Progenitor cell of endocrine pancreas (in vitro differentiated cells): ENCODE measurements at regions not wholly inside any gene's neighbourhood (a gene's known extent, or its start where the extent isn't known, plus 50 kb on each side); places are given as distances from the start of the nearest gene placed in this dataset.
"Not testable (repeated sequence)": the region's sequence is repeated elsewhere in the genome, so short reads cannot be mapped to it uniquely, and the experiment has no call there.

Experiments used
- DNase-seq: peaks from one replicate; pipeline ENCODE4 v3.0.0; 2021; ENCODE audit warnings: low spot score; ENCODE audit not compliant: unreplicated experiment
- H3K27ac Mint-ChIP-seq: 2 replicates; pipeline ENCODE4 v1.8.0; 2021; ENCODE audit warnings: mild to moderate bottlenecking, moderate library complexity, mixed read lengths
- H3K27me3 Mint-ChIP-seq: 2 replicates; pipeline ENCODE4 v1.8.0; 2021; ENCODE audit warnings: mixed read lengths
- H3K36me3 Mint-ChIP-seq: 2 replicates; pipeline ENCODE4 v1.8.0; 2022; ENCODE audit warnings: mixed read lengths; ENCODE audit not compliant: insufficient read depth
- H3K4me1 Mint-ChIP-seq: 2 replicates; pipeline ENCODE4 v1.8.0; 2021; ENCODE audit warnings: low read depth, mixed read lengths
- H3K4me3 Mint-ChIP-seq: 2 replicates; pipeline ENCODE4 v1.8.0; 2021; ENCODE audit warnings: low read depth, mild to moderate bottlenecking, moderate library complexity, mixed read lengths
- H3K9me3 Mint-ChIP-seq: 2 replicates; pipeline ENCODE4 v1.8.0; 2021; ENCODE audit warnings: low read depth, mixed read lengths
- TF ChIP-seq, protein P1 (sequence below): fragments of 200-600 bp; sonication (generic); IDR thresholded peaks from one replicate; pipeline ENCODE4 v1.5.0; 2021; ENCODE audit warnings: antibody characterized with exemption, mild to moderate bottlenecking; ENCODE audit not compliant: unreplicated experiment

DNA sequence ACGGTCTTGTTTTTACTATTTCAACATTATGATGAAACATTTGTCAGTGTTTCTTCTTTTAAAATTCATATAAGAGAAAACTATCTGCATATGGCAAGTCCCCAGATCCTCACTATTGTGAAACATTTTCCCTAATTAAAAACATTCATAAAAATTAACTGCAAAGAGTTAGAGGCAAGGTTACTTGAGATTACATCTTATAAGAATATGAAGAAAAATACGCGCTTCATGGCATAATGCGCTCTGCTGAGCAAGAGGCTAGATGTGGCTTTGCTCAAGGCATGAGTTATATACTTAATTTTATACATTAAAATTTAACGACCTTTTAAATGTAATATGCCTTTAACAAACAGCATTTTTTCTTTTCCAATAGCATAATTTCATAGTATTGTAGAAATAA is 166.4 kb upstream of the RPRM start:
- DNase-seq, result no peak
- Mint-ChIP-seq H3K9me3 (peaks cover 4% of the 10 kb centered on the region), H3K27me3 (no peaks in the 10 kb centered on the region), H3K4me1 (no peaks in the 10 kb centered on the region), H3K27ac (no peak overlapping the region), H3K36me3 (no peaks in the 10 kb centered on the region), H3K4me3 (no peak overlapping the region)
- TF ChIP-seq, protein P1, sequence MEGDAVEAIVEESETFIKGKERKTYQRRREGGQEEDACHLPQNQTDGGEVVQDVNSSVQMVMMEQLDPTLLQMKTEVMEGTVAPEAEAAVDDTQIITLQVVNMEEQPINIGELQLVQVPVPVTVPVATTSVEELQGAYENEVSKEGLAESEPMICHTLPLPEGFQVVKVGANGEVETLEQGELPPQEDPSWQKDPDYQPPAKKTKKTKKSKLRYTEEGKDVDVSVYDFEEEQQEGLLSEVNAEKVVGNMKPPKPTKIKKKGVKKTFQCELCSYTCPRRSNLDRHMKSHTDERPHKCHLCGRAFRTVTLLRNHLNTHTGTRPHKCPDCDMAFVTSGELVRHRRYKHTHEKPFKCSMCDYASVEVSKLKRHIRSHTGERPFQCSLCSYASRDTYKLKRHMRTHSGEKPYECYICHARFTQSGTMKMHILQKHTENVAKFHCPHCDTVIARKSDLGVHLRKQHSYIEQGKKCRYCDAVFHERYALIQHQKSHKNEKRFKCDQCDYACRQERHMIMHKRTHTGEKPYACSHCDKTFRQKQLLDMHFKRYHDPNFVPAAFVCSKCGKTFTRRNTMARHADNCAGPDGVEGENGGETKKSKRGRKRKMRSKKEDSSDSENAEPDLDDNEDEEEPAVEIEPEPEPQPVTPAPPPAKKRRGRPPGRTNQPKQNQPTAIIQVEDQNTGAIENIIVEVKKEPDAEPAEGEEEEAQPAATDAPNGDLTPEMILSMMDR, result no peak

DNA sequence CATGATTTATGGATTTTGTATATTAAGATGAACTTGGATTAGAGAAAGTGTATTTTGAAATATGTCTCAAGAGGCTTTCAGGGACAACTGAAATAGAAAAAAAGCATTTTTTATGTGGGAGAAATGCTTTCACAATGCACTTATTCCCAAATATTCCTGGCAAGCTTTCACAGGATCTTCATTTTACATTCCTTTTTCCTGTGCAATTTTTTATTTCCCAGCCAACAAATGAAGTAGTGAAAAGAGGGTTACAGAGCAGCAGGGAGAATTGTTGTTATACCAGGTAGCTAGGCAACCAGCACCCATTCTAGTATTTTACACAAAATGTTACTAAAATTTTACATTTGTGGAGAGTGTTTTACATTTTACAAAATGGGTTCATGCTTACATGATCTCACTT is 167.0 kb upstream of the RPRM start:
- no peak overlapping the region for H3K4me3 Mint-ChIP-seq
- no peak overlapping the region for H3K27ac Mint-ChIP-seq
- no peaks in the 10 kb centered on the region for H3K27me3 Mint-ChIP-seq
- no peak for DNase-seq
- no peaks in the 10 kb centered on the region for H3K36me3 Mint-ChIP-seq
- TF ChIP-seq, protein P1, result no peak
- no peaks in the 10 kb centered on the region for H3K4me1 Mint-ChIP-seq
- H3K9me3 Mint-ChIP-seq, result peaks cover 4% of the 10 kb centered on the region

DNA sequence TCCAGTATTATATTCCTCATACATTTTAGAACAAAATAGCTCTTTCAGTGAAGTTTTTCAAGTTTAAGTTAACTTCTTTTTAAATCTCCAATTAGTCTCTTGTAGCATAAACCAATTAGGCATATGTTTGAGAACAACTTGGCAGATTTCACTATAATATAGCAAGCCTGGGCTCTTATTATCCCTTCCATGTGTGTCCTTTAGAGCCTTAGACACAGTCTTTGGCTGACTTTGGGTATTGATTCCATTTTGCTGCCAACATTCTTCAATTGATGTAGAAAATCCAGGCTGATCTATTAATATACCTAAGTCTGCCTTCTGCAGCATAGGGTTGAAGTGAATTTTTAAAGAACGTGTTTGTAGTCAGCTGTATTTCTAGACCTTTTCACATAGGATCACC is 179.1 kb upstream of the RPRM start:
- TF ChIP-seq, protein P1, result no peak
- no peaks in the 10 kb centered on the region for H3K27me3 Mint-ChIP-seq
- DNase-seq, result no peak
- H3K4me3 Mint-ChIP-seq, result no peak overlapping the region
- H3K9me3 Mint-ChIP-seq, result peaks cover 5% of the 10 kb centered on the region
- H3K27ac Mint-ChIP-seq, result no peak overlapping the region
- no peaks in the 10 kb centered on the region for H3K36me3 Mint-ChIP-seq
- no peaks in the 10 kb centered on the region for H3K4me1 Mint-ChIP-seq

DNA sequence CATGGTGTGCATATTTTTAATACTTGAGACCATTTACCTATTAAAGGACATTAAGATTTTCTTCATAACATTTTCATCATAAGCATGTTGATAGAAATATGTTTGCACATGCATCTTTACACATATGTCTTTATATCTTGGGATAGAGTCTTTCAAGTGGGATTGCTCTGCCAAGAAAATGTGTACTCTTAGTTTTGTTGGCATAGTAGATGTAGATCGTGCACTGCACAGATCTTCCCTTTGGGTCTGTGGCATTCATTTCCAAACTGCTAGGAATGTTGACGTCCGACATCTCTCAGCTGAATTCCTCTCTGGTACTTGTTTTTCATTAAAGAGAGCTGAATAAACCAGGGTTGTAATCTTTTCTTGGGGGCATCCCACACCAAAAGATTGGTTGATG is 183.2 kb upstream of the RPRM start:
- Mint-ChIP-seq H3K36me3 (no peaks in the 10 kb centered on the region), H3K4me1 (no peaks in the 10 kb centered on the region), H3K27me3 (no peaks in the 10 kb centered on the region), H3K4me3 (no peak overlapping the region), H3K9me3 (peaks cover 9% of the 10 kb centered on the region), H3K27ac (no peak overlapping the region)
- TF ChIP-seq, protein P1, result no peak
- no peak for DNase-seq

DNA sequence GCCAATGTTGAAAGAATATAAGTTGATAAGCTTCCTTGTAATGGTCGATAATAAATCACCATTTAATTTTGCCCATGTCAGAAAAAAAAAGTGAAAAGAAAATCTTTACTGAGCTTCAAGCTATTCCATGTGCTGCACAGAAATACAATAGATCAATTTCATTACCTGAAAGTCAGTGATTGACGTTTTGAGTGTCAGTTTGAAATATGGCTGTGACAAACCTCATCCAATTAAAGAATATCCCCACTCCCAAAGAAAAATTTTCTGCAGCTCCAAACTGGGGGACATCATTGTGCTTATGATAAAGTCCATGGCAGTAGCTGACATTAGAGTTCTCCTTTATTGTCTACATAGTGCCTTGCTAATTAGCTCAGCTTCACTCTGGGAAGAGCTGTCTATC is 184.8 kb upstream of the RPRM start:
- Mint-ChIP-seq H3K9me3 (peaks cover 9% of the 10 kb centered on the region), H3K36me3 (no peaks in the 10 kb centered on the region), H3K4me1 (no peaks in the 10 kb centered on the region), H3K27ac (no peak overlapping the region), H3K27me3 (no peaks in the 10 kb centered on the region), H3K4me3 (no peak overlapping the region)
- TF ChIP-seq, protein P1, result no peak
- no peak for DNase-seq

DNA sequence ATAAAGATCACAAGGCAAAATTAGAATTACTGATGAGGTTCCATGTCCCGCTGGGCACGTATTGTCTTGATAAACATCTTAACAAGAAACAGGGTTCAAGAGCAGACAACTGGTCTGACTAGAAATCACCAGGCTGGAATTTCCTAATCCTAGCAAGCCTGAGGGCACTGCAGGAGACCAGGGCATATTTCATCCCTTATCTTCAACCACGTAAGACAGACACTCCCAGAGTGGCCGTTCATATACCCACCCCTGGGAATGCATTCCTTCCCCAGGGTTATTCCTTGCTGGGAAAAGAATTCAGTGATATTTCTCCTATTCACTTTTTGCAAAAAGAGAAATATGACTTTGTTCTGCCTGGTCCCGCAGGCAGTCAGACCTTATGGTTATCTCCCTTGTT is 185.4 kb upstream of the RPRM start:
- not testable (repeated sequence) for H3K4me3 Mint-ChIP-seq, H3K9me3 Mint-ChIP-seq, H3K27me3 Mint-ChIP-seq, H3K36me3 Mint-ChIP-seq, H3K27ac Mint-ChIP-seq, H3K4me1 Mint-ChIP-seq, DNase-seq
